GM04504 (cell line): ENCODE measurements at regions not wholly inside any gene's neighbourhood (a gene's known extent, or its start where the extent isn't known, plus 50 kb on each side); places are given as distances from the start of the nearest gene placed in this dataset.

Experiments used
- DNase-seq: peaks from one replicate; pipeline ENCODE4 v3.0.0-alpha.2; 2012; ENCODE audit warnings: low read depth

DNA sequence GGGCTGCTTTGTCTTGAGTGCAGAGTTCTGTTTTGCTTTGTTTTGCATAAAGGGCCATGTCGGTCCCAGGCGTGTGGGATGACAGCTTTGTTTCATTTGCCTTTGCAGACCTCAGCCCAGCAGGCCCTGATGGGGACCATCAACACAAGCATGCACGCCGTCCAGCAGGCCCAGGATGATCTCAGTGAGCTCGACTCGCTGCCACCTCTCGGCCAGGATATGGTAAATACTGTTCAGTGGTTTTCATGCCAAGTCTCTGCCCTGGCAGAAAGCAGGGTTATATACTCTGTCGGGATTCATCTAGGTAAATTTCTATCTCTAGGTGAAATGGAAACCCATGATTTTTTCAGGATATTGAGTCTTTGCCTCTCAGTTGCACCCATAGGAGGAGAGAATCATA lies 343.9 kb upstream of the TPM1 start:
- DNase-seq = no peak

DNA sequence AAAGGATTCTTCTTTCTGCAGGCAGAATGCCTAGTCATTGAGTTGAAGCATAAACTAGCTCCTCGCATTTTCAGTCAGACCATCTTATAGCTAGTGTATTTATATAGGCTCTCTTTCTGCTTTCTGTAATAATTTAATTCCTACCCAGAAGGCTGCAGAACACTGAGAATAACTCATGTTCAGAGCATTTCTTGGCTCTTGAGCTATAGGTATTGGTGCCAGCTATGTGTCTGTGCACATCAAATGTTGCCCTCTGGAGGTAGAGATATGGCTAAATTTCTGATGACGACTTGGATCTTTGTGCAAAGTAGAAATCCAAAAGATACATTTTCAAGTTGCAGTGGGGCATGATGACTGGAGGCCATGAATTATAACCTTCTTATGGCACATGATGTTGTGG lies 336.2 kb upstream of the TPM1 start:
- DNase-seq = no peak

DNA sequence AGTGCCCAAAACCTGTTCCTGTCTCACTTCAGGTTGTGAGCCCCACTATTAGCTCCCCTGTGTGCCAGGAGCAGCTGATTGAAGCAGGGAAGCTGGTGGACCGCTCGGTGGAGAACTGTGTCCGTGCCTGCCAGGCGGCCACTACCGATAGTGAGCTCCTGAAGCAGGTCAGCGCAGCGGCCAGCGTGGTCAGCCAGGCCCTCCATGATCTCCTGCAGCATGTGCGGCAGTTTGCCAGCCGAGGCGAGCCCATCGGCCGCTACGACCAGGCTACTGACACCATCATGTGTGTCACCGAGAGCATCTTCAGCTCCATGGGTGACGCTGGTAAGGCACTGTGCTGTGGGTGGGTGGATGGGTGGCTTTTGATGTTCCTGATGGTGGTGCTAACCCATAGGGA lies 334.1 kb upstream of the TPM1 start:
- no peak for DNase-seq

DNA sequence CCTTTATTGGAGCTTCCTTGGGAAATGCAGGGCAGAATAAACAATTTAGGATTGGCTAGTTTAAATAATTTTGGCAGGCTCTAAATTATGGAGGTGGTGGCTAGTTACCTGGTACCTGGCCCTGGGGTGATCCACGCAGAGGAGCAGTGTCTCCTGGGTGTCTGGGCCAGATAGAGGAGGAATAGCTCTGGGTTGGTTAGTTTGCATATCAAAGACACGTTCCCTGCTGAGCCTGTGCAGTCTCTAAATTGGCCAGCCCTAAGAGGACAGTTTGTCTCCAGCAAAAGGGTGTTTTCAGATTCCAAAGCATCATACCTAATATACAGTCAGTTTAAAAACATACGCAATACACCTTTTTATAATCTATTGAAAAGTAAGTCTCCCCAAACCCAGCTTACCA lies 333.3 kb upstream of the TPM1 start:
- DNase-seq = no peak

DNA sequence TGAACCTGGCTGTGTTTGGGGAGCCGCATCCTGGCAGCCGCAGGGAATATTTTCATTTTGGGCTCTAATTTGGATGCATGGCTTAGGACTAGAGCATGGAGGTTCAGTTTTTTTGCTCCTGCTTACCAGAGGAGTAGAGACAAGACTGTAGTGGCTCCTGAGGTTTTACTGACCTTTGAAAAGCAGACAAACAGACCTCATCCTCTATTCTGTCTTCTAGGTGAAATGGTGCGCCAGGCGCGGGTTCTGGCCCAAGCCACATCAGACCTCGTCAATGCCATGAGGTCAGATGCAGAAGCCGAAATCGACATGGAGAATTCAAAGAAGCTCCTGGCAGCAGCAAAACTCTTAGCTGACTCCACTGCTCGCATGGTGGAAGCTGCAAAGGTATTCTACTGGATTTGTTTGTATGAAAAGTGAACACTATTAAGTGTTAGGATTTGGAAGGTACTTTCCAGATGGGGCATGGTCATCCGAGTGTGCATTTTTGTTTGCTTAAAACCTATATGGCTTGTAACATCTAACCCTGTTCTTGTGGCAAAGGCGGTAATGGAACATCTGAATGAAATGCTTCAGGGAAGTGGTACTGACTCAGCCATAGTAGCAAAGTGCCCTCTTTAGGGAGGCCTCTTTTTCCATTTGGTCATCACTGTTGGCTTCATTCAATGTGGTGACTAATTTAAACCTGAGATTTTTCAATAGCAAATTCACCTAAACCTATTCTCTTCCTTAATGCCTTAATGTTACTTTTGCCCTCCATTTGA lies 330.7 kb upstream of the TPM1 start:
- DNase-seq = no peak

DNA sequence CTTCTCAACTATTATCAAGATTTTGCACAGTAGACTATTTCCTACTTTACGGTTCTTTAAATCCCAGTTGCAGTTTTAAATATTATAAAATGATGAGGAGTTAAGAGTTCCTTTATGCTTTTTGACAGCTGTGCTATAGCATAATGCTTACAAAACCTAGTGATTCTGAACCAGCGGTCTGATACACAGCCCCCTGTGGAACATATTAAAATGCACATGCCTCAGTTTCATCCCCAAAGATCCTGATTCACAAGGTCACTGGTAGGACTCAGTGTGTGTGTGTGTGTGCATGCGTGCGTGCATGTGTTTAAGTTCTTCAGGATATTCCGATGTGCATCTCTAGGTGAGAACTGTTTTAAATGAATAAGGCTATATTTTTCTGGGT lies 330.1 kb upstream of the TPM1 start:
- DNase-seq = no peak

DNA sequence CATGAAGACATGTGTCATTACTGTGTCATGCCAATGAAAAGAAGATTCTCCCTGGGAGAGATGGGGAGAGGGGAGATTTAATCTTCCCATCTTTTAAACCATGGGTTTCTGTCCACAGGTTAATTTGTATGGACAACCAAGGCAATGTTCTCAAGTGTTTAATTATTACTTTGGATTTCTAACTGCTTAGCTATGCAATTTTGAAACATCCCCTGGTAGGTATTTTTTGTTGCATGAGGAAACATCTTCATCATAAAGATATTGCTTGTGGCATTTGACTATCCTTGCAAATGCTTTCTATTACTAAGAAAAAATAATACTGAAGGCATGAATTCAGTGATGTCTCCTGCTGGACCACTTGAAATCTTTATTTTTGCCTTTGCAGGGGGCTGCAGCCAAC lies 326.6 kb upstream of the TPM1 start:
- DNase-seq = no peak

DNA sequence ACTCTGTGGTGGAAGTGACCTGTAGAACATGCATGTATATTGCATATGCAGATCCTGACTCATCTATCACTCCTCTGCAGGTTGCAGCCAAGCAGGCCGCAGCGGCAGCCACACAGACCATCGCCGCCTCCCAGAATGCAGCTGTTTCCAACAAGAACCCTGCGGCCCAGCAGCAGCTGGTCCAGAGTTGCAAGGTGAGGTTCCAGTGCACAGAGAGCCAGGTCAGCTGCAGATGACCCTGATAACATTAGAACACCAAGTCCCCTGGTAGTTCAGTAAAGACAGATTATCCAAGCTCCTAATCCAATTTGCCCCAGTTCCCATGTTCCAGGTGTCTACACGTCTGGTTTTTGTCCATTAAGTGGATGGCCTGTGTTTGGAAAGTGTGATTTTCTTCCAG lies 325.1 kb upstream of the TPM1 start:
- no peak for DNase-seq

DNA sequence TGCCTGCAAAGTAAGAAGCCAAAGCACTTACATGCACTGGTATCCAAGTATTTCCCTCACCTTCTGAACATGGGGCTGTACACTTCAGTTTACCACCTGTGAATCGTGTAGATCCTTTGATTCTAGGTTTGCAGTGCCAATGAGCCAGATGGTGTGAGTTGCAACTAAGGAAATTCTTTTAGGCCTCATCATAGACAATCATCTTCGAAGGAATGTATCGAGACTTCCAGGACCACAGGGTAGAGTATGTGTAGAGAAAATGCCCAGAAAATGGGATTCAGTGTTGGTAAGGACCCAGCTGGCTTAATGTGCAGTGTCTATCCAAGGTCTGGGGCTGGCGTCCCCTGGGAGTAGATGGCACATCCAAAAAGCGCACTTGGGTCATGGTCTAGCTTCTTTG lies 323.2 kb upstream of the TPM1 start:
- peak; percentile 24 for DNase-seq

DNA sequence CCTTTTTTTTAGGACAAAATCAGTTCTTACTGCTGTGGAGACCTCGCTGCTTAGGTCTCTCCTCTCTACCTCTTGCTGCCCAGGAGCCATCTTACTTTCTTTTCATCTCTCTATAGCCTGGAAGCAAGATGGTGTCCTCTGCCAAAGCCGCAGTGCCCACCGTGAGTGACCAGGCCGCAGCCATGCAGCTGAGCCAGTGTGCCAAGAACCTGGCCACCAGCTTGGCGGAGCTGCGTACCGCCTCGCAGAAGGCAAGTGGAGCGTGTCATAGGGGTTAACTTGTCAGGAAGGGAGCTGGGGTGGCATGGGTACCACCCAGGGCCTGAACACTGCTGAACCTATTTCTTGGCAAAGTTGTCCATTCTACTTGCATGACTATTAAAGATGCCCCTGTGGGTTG lies 320.3 kb upstream of the TPM1 start:
- DNase-seq = no peak

DNA sequence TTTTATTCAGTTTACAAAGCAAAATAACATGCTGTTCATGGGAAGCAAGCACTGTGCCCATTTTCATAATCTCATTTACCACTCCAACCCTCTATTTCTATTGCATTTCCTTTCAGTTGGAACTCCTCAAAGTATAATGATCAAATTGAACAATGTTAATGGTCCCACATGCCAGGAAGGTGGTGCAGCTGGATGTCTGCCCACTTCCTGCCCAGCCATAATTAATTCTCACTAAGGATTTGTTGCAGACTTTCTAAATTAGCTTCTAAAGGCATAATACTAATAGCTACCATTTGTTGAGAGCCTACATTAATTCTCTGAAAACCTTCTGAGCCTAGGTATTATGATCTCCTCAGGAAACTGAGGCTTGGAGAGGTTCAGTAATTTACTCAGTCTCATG lies 316.1 kb upstream of the TPM1 start:
- DNase-seq = no peak

DNA sequence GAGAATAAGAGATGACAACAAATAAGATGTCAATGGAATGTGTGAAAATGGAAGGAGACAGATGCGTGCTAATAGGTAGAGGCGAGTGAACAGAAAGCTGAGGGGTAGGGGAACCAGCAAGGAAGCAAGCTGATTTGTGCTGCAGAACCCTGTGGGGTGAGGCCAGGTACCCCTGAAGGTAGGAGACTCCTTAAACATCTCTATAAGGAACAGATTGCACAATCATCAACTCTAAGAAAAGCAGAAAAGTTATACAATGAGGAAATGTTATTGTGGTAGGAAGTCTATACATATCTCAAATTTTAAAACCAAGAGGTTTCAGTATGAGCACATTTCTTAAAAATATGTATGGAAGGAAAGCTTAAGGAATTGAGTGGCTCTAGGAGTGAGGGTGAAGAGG lies 315.0 kb upstream of the TPM1 start:
- no peak for DNase-seq

DNA sequence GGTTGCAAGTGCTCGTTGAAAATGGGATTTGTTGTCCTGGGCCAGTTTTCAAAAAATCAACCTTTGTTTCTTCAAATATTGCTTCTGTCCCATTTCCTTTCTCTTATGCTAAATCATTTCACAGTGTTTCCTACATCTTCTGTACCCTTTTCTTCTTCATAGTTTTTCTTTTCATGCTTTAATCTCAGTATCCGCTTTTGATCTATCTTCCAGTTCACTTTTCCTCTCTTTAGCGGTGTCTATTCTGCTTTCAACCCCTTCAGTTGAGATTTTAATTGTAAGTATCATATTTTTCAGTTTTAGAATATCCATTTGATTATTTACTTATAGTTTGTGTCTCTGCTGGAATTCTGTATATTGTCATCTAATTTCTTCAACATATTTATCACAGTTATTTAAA lies 311.7 kb upstream of the TPM1 start:
- no peak for DNase-seq

DNA sequence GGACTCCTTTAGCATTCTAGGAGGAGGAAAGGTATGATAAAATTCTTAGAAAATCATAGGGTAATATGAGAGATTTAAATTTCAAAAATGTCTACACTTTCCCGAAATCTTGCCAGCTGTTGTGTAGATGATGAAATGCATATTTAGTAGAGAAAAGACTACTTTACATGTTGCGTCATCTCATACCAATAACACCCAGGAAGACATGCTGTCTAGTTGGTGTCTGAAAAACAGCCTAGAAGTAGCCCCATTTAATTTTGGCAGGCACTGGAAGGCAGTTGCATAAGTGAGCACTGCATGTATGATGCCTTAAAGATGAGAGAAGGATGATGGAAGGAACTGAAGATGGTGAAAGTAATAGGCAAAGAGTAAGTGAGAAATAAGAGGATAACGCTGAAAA lies 310.5 kb upstream of the TPM1 start:
- no peak for DNase-seq

DNA sequence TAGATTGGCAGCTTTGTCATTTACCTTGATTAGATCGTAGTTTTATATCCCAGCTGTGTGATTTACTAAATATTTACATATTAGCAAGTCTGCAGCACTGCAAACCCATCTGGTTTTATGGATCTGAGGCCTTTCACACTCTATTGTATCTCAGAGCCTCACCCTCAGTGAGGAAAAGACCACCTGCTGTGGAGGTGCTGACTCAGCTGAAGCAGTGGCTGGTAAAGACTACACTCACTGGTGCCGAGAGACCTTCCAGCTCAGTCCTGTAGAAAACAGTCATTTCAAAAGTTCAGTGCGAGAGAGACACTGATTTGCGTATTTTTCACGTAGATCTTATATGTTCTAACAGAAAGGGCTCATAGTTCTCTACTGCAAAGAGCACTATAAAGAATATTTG lies 307.8 kb upstream of the TPM1 start:
- no peak for DNase-seq

DNA sequence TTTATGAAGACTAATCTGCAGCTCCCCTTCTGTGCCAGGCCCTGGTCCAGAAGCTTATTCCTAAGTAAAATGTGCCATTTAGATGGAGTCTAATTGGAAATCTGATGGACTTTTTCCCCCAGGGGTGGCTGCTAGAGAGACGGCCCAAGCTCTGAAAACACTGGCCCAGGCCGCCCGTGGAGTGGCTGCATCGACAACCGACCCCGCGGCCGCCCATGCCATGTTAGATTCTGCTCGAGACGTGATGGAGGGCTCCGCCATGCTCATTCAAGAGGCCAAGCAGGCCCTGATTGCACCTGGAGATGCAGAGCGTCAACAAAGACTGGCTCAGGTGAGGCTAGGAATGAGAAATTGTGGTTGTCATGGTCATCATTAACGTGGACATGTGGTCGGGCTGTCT lies 305.8 kb upstream of the TPM1 start:
- no peak for DNase-seq

DNA sequence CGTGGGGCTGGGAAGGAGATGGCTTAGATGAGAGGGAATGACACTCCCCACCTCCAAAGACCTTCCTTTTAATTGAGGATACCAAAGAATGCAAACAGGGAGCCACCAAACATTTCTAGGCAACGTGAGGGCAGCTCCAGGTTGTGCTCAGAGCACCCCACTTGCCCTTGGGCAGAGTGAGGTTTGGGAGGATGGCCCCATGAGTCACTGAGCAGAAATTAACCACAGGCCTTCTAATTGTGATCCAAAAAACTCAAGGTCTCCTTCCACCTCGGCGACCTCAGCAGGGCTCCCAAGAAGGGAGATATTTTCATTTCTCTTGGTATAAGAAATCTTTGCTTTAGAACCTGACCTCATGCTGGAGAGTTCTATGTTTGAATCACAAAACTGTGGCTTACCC lies 305.0 kb upstream of the TPM1 start:
- DNase-seq = no peak

DNA sequence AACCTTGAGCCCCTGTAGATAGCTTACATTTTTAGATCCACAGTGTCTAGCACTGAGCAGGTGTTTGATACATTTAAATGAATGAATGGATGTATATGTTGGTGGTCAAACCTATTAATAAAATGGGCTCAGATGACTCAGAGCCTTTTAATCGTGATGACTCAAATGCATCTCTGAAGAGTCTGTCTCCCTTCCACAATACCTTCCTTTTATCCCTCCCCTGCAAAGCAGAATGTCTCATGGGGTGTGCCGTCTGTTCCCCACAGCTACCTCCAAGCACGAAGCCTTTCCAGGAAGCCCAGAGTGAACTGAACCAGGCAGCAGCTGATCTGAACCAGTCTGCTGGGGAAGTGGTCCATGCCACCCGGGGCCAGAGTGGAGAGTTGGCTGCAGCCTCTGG lies 303.5 kb upstream of the TPM1 start:
- DNase-seq = peak; percentile 27

DNA sequence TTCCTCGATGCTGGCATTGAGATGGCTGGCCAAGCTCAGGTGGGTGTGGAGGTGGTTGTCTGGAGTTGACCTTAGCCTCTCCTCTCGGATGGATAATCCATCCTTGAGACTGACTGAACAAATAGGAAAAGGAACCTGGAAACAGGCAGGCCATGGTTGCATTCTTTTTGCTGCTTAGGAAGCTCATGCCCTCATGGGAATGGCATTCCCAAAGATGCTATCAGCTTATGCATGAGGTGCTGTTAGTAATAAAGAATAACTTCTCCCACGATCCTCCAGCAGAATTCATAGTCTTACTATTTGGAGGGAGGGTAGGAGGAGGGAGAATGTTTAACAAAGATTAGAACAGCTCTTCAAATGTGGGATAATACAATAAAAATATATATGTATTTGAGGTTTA lies 303.0 kb upstream of the TPM1 start:
- peak; percentile 39 for DNase-seq

DNA sequence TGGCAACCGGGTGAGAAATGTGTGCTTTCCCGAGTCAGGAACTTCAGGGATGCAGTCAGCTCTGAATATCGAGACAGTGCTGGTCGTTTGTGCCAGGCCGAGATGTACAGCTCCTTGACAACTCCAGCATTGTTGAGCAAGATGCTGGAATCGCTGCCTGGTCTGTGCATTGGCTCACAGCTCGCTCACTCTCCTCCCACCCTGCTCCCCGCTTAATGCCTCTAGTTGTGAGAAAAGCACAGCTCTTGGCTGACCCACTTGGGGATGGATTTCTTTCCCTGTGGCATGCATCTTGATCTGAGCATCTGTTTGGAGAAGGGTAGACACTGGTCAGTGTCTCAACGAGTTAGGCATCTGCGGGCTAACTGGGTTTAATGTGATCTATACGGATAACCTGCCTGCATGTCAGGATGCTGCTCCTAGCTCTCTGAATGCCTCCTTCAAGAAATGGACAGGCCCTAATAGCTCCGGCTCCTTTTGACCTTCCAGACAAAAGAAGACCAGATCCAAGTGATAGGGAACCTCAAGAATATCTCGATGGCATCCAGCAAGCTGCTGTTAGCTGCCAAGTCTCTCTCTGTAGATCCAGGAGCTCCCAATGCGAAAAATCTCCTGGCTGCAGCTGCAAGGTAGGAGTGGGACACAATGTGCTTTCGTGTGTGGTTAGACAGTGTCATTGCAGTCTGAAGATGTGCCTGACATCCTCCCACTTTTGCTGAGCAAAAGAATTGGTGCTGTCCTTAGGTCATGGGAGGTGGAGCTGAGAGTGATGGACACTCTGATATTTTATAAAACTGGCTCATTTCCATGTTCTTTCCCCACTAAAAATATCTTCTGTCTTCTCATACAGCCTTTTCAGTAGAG lies 302.2 kb upstream of the TPM1 start:
- no peak for DNase-seq

DNA sequence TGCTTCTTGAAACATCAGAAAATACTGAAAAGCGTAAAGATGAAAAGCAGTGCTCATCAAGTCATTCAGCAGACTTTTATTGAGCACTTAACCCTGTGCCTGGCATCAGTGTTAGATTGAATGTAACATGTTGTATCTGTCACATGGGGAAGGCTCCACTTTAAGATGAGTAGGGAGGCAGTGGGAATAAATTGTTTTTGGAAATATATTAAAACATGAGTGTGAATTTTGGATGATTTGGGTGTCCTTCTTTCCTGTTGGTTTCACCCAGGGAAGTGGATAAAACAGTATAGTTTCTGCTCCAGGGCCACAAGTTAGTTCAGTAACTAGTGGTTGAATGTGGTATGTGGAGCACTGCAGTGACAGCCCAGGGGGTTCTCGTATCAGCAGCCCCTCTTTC lies 301.4 kb upstream of the TPM1 start:
- DNase-seq = no peak

DNA sequence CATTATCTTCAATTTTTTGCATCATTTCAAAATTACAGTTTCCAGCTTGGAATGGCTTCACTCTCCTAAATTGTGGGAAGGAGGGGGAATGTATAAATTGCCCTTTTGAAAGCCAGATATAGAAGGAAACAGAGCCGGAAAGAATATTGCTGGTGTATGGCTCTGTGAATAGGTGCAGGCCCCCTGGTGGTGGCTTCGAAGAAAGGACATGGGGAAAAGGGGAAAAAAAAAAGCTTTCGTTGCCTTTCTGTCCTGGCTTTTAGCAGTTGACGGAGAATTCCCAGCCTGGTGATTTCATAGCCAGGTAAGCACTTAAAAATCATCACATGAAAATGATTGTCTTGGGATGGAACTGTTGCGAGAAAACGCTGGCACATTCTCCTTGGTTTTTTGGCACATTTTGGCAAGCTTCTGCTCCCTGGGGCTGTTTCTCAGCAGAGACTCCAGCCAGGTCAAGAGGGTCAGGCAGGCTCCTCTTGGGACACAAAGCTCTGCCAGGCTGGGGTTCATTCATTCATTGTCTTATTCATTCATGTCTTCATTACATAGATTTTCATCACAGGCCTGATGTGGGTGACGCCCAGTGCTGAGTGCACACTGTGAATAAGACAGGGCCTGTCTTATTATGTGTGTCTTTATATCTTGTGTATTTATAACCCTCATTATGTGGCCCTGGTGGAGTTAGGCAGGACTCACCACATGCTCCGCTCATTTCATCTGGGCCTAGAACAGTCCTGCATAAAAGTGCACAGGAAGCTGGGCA lies 300.0 kb upstream of the TPM1 start:
- DNase-seq = peak; percentile 92

DNA sequence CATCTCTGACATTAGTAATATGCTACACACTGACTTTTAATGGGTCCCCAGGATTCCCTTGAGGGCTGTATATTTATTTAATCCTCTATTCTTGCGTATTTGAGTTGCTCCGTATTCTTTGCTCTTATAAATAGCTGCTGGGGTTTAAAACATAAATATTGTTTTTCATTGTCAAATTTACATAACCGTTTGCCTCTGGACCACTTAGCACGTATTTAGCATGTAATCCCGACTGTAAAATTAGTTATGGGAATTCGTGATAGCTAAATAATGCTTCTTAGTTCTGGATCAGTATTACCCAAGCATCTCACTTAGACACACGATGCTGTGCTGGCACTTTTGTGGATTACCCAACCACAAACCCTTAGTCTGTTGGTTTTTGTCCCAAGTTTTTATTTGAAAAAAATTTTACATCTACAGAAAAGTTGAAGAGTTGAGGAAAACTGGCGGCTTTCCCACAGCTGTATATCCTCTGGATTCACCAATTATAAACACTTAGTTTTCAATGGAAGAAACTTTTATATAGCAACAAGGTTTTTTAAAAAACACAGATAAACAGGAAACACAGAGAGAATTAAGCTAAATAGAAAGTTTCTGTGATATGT lies 296.8 kb upstream of the TPM1 start:
- DNase-seq = no peak
